ENCODE measurements at regions not wholly inside any gene's neighbourhood (a gene's known extent, or its start where the extent isn't known, plus 50 kb on each side); places are given as distances from the start of the nearest gene placed in this dataset.
"Not testable (repeated sequence)": the region's sequence is repeated elsewhere in the genome, so short reads cannot be mapped to it uniquely, and the experiment has no call there.

GRCh38 chr11:38365274-38365673 lies 1767.2 kb upstream of the RAG2 start:
- no peak for DNase-seq

- no peak for DNase-seq
Measured at GRCh38 chr11:38356255-38356654, 1758.2 kb upstream of the RAG2 start.

GRCh38 chr11:38345286-38345685 lies 1747.2 kb upstream of the RAG2 start:
- DNase-seq: no peak

DNA sequence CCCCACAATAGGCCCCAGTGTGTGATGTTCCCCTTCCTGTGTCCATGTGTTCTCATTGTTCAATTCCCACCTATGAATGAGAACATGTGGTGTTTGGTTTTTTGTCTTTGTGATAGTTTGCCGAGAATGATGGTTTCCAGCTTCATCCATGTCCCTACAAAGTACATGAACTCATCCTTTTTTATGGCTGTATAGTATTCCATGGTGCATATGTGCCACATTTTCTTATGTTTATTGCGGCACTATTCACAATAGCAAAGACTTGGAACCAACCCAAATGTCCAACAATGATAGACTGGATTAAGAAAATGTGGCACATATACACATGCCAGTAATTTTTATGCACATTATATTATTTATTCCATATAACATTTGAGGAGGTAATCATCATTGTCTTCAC lies 1743.6 kb upstream of the RAG2 start:
- not testable (repeated sequence) for DNase-seq

DNA sequence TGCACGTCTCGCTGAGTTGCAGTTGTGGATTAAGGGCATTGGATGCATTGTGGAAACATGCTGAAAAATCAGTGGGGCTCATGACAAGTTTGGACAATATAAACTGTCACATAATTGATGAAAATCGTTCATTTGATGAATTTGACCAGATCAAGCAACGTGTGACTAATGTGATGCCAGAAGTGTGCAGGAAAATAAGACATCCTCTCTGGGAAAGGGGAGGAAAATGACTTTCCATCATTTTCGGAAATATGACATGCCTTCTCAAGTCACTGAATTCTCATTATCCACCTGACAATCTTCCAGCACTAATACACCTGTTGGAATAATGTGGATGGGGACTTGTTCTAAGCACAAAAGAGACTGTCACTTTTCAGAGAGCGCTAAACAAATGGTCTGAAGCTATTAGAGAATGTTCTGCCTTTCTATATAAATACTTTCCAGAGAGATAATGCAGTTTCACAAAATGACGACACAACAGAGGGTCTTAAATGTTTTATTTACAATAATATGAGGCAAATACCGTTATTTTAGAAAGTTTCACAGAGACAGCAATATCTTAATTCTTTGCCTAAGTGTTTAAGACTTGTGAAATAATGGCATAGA lies 1741.9 kb upstream of the RAG2 start:
- no peak for DNase-seq

GRCh38 chr11:38338022-38338421 lies 1740.0 kb upstream of the RAG2 start:
- DNase-seq: not testable (repeated sequence)

- DNase-seq: no peak
Measured at GRCh38 chr11:38332046-38332445, 1734.0 kb upstream of the RAG2 start.

- no peak for DNase-seq
Measured at GRCh38 chr11:38330578-38330977, 1732.5 kb upstream of the RAG2 start.

DNA sequence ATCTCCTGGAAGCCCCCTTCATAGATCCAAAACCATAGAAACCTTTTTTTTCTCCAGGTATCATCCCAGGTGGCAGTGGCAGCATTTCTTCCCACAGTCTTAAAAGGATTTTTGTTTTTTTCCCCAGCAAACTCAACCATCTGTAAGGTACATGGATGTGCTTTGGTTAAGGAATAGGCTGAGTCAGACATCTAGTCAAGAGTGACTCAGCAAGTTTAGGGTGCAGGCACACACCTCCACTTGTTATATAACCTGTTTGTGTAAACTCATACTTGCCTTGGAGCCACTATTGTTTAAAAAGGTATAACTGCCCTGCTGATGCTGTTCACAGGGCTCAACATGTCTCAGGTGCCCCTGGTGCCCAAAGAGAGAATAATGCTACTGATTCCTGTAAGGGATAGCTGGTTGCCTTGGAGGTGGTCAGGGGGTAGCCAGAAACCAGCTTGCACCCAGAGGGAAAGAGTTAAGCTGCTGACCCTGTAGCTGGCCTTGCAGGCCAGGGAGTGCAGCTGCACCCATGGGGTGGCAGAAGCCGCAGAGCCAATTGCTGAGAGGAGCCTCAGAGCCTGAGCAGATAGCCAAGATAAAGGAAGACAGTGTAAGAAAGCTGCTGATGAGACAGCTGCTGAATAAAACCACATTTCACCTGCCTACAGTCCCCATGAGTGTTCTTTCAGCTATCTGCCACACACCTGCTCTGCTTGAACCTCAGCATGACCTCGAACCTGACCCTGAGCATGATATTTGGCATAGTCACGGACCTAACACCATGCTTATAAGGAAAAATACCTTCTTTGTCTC lies 1726.1 kb upstream of the RAG2 start:
- no peak for DNase-seq

- no peak for DNase-seq
Measured at GRCh38 chr11:38315151-38315550, 1717.1 kb upstream of the RAG2 start.

GRCh38 chr11:38307455-38307854 lies 1709.4 kb upstream of the RAG2 start:
- DNase-seq: no peak

GRCh38 chr11:38305682-38306081 lies 1707.6 kb upstream of the RAG2 start:
- DNase-seq: no peak

DNA sequence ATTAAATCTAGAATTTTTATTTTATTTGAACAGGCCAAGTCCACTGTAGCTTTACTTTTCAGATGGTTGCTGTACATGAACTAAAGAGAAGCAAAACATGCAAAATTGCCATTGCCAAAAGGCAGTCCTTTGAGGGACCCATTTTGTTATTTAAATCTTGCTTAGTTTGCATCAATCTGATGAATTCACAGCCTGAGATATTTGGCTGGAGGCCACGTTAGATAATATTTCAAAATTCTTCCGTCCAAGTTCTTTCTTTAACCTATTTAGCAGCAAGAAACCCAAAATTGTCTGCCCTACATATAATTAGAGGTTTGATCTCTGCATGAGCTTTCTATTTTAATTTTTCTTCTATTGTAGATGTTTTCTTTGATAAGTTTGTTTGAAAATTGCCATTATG lies 1706.9 kb upstream of the RAG2 start:
- DNase-seq: no peak

- DNase-seq: no peak
Measured at GRCh38 chr11:38302564-38302963, 1704.5 kb upstream of the RAG2 start.

DNA sequence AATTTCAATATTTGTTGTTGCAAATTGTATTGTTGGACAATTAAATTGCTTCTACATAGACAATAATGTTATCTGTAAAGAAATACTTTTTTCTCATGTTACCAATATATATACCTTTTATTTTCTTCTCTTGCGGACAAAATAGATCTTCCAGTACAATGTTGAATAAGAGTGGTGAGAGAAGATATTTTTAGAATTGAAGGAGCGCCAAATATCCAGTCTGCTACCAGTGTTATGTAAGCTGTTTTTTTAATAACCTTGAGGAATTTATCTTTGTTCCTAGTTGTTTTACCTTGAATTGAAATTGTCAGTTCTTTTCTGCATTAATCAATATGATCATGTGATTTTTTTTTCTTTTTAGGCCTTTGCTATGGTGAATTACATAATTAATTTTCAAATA lies 1702.5 kb upstream of the RAG2 start:
- no peak for DNase-seq

- no peak for DNase-seq
Measured at GRCh38 chr11:38296211-38296776, 1698.3 kb upstream of the RAG2 start.

DNA sequence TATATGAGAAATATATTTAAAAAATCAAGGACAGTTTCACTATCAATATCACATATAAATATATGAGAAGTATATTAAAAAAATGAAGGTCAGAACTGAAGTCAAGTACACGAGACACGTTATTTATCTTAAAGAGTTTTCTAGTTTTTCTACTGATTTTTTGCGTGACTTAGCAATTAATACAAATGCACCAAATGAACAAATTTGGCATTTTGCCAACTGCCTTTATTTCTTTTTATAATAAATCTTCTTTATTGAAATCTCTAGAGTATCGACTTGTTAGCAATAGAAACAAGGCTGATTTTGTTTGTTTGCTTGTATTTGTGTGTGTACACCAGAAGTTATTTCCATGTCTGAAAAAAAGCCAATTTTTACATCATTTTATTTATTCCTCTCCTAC lies 1684.7 kb upstream of the RAG2 start:
- DNase-seq: no peak

DNA sequence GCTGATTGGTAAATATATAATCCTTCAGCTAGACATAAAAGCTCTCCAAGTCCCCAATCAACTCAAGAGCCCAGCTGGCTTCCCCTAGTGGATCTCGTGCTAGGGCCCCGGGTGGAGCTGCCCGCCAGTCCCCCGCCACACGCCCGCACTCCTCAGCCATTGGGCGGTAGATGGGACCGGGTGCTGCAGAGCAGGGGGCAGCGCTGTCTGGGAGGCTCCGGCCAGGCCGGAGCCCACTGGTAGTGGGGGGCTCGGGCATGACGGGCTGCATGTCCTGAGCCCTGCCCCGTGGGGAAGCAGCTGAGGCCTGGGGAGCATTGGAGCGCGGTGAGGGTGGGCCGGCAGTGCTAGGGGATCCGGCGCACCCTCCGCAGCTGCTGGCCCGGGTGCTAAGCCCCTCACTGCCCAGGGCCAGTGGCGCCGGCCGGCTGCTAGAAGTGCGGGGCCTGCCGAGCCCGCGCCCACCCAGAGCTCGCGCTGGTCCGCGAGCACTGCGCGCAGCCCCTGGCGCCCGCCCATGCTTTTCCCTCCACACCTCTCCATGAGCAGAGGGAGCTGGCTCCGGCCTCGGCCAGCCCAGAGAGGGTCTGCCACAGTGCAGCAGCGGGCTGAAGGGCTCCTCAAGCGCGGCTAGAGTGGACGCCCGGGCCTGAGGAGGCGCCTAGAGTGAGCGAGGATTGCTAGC lies 1680.6 kb upstream of the RAG2 start:
- DNase-seq: no peak

DNA sequence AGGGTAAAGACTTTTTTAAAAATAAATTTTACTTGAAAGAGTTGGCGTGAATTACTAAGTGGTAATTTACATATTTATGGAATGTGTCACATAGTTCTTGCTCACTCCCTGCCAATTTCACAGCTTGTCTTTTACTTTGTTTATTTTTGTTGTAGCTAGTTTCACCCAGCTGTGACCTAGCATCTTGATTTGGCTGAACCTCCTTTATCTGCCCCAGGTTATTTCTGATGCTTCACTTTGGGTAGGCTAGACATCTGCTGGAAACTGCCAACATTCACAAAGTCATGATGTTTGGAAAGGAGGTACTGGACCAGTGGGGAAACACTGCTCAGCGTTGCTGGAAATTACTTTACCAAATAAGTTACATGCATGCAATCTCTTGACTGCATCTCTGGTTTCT lies 1676.0 kb upstream of the RAG2 start:
- DNase-seq: no peak

DNA sequence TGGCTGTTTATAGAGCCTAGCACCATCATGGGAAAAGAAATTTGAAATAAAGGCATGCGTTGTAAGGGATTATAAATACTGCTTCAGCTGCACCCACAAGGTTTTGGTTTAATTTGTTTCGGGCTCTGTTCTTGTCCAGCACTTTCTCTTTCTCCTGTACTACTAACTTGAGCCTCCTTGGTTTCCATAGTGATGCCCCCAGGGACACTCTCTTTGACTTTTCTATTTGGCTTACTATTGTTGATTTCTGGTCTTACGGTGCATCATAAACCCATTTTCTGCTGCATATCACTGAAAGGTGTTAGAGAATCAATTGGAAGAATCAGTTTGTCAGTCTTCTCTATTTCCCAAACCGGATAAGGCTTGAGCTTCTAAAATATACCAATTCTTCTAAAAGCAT lies 1674.3 kb upstream of the RAG2 start:
- no peak for DNase-seq

DNA sequence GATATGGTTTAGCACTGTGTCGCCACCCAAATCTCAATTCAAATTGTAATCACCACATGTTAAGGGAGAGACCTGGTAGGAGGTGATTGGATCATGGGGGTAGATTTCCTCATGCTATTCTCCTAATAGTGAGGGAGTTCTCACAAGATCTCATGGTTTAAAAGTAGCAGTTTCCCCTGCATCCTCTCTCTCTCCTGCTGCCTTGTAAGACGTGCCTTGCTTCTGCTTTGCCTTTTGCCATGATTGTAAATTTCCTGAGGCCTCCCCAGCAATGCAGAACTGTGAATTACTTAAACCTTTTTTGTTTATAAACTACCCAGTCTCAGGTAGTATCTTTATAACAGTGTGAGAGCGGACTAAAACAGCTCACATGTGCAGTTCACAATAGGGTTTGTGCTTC lies 1668.7 kb upstream of the RAG2 start:
- DNase-seq: no peak

- DNase-seq: no peak
Measured at GRCh38 chr11:38256436-38256835, 1658.4 kb upstream of the RAG2 start.

DNA sequence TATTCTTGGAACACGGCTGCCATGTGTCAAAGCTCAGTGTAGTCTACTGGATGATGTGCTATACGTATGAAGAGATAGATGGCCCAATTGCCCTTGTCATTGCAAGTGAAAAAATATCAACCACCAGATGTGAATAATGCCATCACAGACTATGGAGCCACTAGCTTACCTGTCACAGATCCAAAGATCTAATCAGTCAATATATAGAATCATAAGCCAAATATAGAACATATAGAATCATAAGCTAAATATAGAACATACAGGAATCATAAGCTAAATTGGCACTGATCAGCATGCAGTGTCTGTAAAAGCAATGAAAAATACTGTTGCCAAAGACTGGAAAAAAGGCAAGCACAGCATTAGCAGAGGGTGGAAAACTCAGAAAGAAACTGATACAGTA lies 1656.9 kb upstream of the RAG2 start:
- no peak for DNase-seq

GRCh38 chr11:38252620-38253019 lies 1654.6 kb upstream of the RAG2 start:
- DNase-seq: no peak

Data from hematopoietic multipotent progenitor cell treated with erythropoietin and hydrocortisone succinate and interleukin-3 and kit ligand, for 8 days (in vitro differentiated cells).